ENCODE measurements at regions not wholly inside any gene's neighbourhood (a gene's known extent, or its start where the extent isn't known, plus 50 kb on each side); places are given as distances from the start of the nearest gene placed in this dataset.

GRCh38 chr14:22106700-22107697, 433.4 kb upstream of the OR4E1 start:
- no peak for TF ChIP-seq CTCF (IDR thresholded peaks at IDR 0.05; ENCODE audit: low read depth, low read length)
- no peak for TF ChIP-seq EZH2phosphoT487 (IDR thresholded peaks at IDR 0.05; ENCODE audit: low read depth)

All from OCI-LY3 (cell line).